Activated CD4-positive, alpha-beta memory T cell treated with anti-CD3 and anti-CD28 coated beads for 36 hours (primary cell): ENCODE measurements at regions not wholly inside any gene's neighbourhood (a gene's known extent, or its start where the extent isn't known, plus 50 kb on each side); places are given as distances from the start of the nearest gene placed in this dataset.
"Not testable (repeated sequence)": the region's sequence is repeated elsewhere in the genome, so short reads cannot be mapped to it uniquely, and the experiment has no call there.

Experiments
- CTCF ChIA-PET: fragments of 350-600 bp; sonication (Branson Sonifier 250); formaldehyde crosslinking; loops from one replicate; lab custom pipeline; 2021; ENCODE audit warnings: antibody characterized with exemption, inconsistent platforms; lab: Charles Lee
- POLR2A ChIA-PET: fragments of 350-600 bp; sonication (Branson Sonifier 250); formaldehyde crosslinking; loops from one replicate; lab custom pipeline; 2021; ENCODE audit warnings: antibody characterized with exemption; lab: Charles Lee
- DNase-seq: peaks from one replicate; pipeline ENCODE4 v3.0.0-alpha.2; 2020
- H3K27ac Mint-ChIP-seq: one replicate; pipeline ENCODE4 v1.8.0; 2021; ENCODE audit warnings: mixed read lengths
- H3K27me3 Mint-ChIP-seq: one replicate; pipeline ENCODE4 v1.8.0; 2021; ENCODE audit warnings: mixed read lengths
- H3K36me3 Mint-ChIP-seq: one replicate; pipeline ENCODE4 v1.8.0; 2021; ENCODE audit warnings: mixed read lengths
- H3K4me1 Mint-ChIP-seq: one replicate; pipeline ENCODE4 v1.8.0; 2021; ENCODE audit warnings: low read depth, mixed read lengths
- H3K4me3 Mint-ChIP-seq: one replicate; pipeline ENCODE4 v1.8.0; 2021; ENCODE audit warnings: mild to moderate bottlenecking, mixed read lengths
- H3K9me3 Mint-ChIP-seq: one replicate; pipeline ENCODE4 v1.8.0; 2021; ENCODE audit warnings: mixed read lengths
- intact Hi-C: fragments of 100-400 bp; cut with micrococcal nuclease; formaldehyde crosslinking; loops from one replicate; pipeline ENCODE4 v1.15.1; 2023

- H3K36me3 Mint-ChIP-seq, result no peaks in the 10 kb centered on the region
- H3K27ac Mint-ChIP-seq, result no peak overlapping the region
- ChIA-PET POLR2A (no interaction called here), CTCF (no interaction called here)
- H3K27me3 Mint-ChIP-seq, result no peaks in the 10 kb centered on the region
- no peak overlapping the region for H3K4me3 Mint-ChIP-seq
- H3K9me3 Mint-ChIP-seq, result no peaks in the 10 kb centered on the region
- no peak for DNase-seq
- H3K4me1 Mint-ChIP-seq, result no peaks in the 10 kb centered on the region
- intact Hi-C loops, result no loop called here
Observed at GRCh38 chr3:73243740-73244139, 182.3 kb downstream of the EBLN2 start.

GRCh38 chr3:73245459-73245858 is 184.0 kb downstream of the EBLN2 start:
- CTCF ChIA-PET, result no interaction called here
- Mint-ChIP-seq H3K4me1 (no peaks in the 10 kb centered on the region), H3K27me3 (no peaks in the 10 kb centered on the region), H3K36me3 (no peaks in the 10 kb centered on the region), H3K4me3 (no peak overlapping the region), H3K27ac (no peak overlapping the region), H3K9me3 (no peaks in the 10 kb centered on the region)
- POLR2A ChIA-PET, result no interaction called here
- no peak for DNase-seq
- intact Hi-C loops, result no loop called here

- Mint-ChIP-seq H3K27me3 (no peaks in the 10 kb centered on the region), H3K4me1 (no peaks in the 10 kb centered on the region), H3K27ac (no peak overlapping the region), H3K36me3 (no peaks in the 10 kb centered on the region), H3K9me3 (no peaks in the 10 kb centered on the region), H3K4me3 (no peak overlapping the region)
- ChIA-PET CTCF (no interaction called here), POLR2A (no interaction called here)
- DNase-seq, result no peak
- intact Hi-C loops, result no loop called here
Observed at GRCh38 chr3:73249047-73249446, 187.6 kb downstream of the EBLN2 start.

GRCh38 chr3:73254062-73254461 is 192.6 kb downstream of the EBLN2 start:
- ChIA-PET CTCF (no interaction called here), POLR2A (no interaction called here)
- intact Hi-C loops, result no loop called here
- Mint-ChIP-seq H3K27me3 (peaks cover 1% of the 10 kb centered on the region), H3K9me3 (no peaks in the 10 kb centered on the region), H3K27ac (no peak overlapping the region), H3K4me1 (no peaks in the 10 kb centered on the region), H3K4me3 (no peak overlapping the region), H3K36me3 (no peaks in the 10 kb centered on the region)
- no peak for DNase-seq

GRCh38 chr3:73255609-73256029 is 194.2 kb downstream of the EBLN2 start:
- no peaks in the 10 kb centered on the region for H3K4me1 Mint-ChIP-seq
- H3K27ac Mint-ChIP-seq, result no peak overlapping the region
- H3K27me3 Mint-ChIP-seq, result peaks cover 1% of the 10 kb centered on the region
- H3K36me3 Mint-ChIP-seq, result no peaks in the 10 kb centered on the region
- no peaks in the 10 kb centered on the region for H3K9me3 Mint-ChIP-seq
- intact Hi-C loops, result no loop called here
- ChIA-PET CTCF (no interaction called here), POLR2A (no interaction called here)
- DNase-seq, result no peak
- no peak overlapping the region for H3K4me3 Mint-ChIP-seq

GRCh38 chr3:73257186-73257585 is 195.7 kb downstream of the EBLN2 start:
- intact Hi-C loops, result no loop called here
- CTCF ChIA-PET, result interaction anchor here (1.2 kb wide), 1 partner anchor 155 kb away, joined by 3 read pairs; no protein-coding TSS in a partner anchor
- DNase-seq, result no peak
- Mint-ChIP-seq H3K27ac (no peak overlapping the region), H3K27me3 (peaks cover 5% of the 10 kb centered on the region), H3K4me3 (no peak overlapping the region), H3K4me1 (no peaks in the 10 kb centered on the region), H3K9me3 (no peaks in the 10 kb centered on the region), H3K36me3 (no peaks in the 10 kb centered on the region)
- POLR2A ChIA-PET, result no interaction called here

GRCh38 chr3:73258057-73258456 is 196.6 kb downstream of the EBLN2 start:
- Mint-ChIP-seq H3K27me3 (peaks cover 5% of the 10 kb centered on the region), H3K36me3 (no peaks in the 10 kb centered on the region), H3K27ac (no peak overlapping the region), H3K4me3 (no peak overlapping the region), H3K4me1 (no peaks in the 10 kb centered on the region), H3K9me3 (no peaks in the 10 kb centered on the region)
- ChIA-PET CTCF (no interaction called here), POLR2A (no interaction called here)
- intact Hi-C loops, result no loop called here
- DNase-seq, result no peak

GRCh38 chr3:73259291-73259690 is 197.8 kb downstream of the EBLN2 start:
- Mint-ChIP-seq H3K27ac (no peak overlapping the region), H3K27me3 (peaks cover 5% of the 10 kb centered on the region), H3K4me3 (no peak overlapping the region), H3K9me3 (no peaks in the 10 kb centered on the region), H3K36me3 (no peaks in the 10 kb centered on the region), H3K4me1 (no peaks in the 10 kb centered on the region)
- intact Hi-C loops, result no loop called here
- ChIA-PET POLR2A (no interaction called here), CTCF (interaction anchor here (0.6 kb wide), 1 partner anchor 1638 kb away, joined by 3 read pairs; no protein-coding TSS in a partner anchor)
- DNase-seq, result no peak

GRCh38 chr3:73259856-73260255 is 198.4 kb downstream of the EBLN2 start:
- CTCF ChIA-PET, result no interaction called here
- Mint-ChIP-seq H3K36me3 (no peaks in the 10 kb centered on the region), H3K4me1 (no peaks in the 10 kb centered on the region), H3K9me3 (no peaks in the 10 kb centered on the region), H3K4me3 (no peak overlapping the region), H3K27me3 (peaks cover 5% of the 10 kb centered on the region), H3K27ac (no peak overlapping the region)
- POLR2A ChIA-PET, result no interaction called here
- no peak for DNase-seq
- intact Hi-C loops, result no loop called here

- POLR2A ChIA-PET, CTCF ChIA-PET, H3K4me1 Mint-ChIP-seq, H3K27me3 Mint-ChIP-seq, H3K27ac Mint-ChIP-seq, H3K36me3 Mint-ChIP-seq, intact Hi-C loops, DNase-seq, H3K9me3 Mint-ChIP-seq, H3K4me3 Mint-ChIP-seq: not testable (repeated sequence)
Observed at GRCh38 chr3:73266558-73266957, 205.1 kb downstream of the EBLN2 start.

- H3K27me3 Mint-ChIP-seq, H3K27ac Mint-ChIP-seq: not testable (repeated sequence)
Observed at GRCh38 chr3:73269126-73269525, 207.7 kb downstream of the EBLN2 start.

GRCh38 chr3:73270839-73271483 is 209.5 kb downstream of the EBLN2 start:
- no peak overlapping the region for H3K4me3 Mint-ChIP-seq
- H3K27me3 Mint-ChIP-seq, result no peaks in the 10 kb centered on the region
- intact Hi-C loops, result no loop called here
- DNase-seq, result no peak
- POLR2A ChIA-PET, result no interaction called here
- H3K27ac Mint-ChIP-seq, result no peak overlapping the region
- CTCF ChIA-PET, result no interaction called here
- no peaks in the 10 kb centered on the region for H3K9me3 Mint-ChIP-seq
- H3K4me1 Mint-ChIP-seq, result no peaks in the 10 kb centered on the region
- no peaks in the 10 kb centered on the region for H3K36me3 Mint-ChIP-seq

More at GRCh38 chr3:73269126-73269525, 207.7 kb downstream of the EBLN2 start:
- H3K4me1 Mint-ChIP-seq, DNase-seq, CTCF ChIA-PET, POLR2A ChIA-PET, H3K36me3 Mint-ChIP-seq, H3K9me3 Mint-ChIP-seq, H3K4me3 Mint-ChIP-seq, intact Hi-C loops: not testable (repeated sequence)

- H3K27ac Mint-ChIP-seq, result no peak overlapping the region
- no peak for DNase-seq
- no peaks in the 10 kb centered on the region for H3K27me3 Mint-ChIP-seq
- H3K9me3 Mint-ChIP-seq, result no peaks in the 10 kb centered on the region
- ChIA-PET POLR2A (no interaction called here), CTCF (no interaction called here)
- H3K4me3 Mint-ChIP-seq, result no peak overlapping the region
- intact Hi-C loops, result no loop called here
- H3K36me3 Mint-ChIP-seq, result no peaks in the 10 kb centered on the region
- H3K4me1 Mint-ChIP-seq, result no peaks in the 10 kb centered on the region
Observed at GRCh38 chr3:73273341-73273740, 211.9 kb downstream of the EBLN2 start.
